ENCODE measurements at regions not wholly inside any gene's neighbourhood (a gene's known extent, or its start where the extent isn't known, plus 50 kb on each side); places are given as distances from the start of the nearest gene placed in this dataset.

GRCh38 chr12:93225094-93225493 lies 152.6 kb upstream of the NUDT4 start:
- H3K4me1 ChIP-seq (replicated peaks; ENCODE audit: insufficient read depth) = peaks cover 26% of the 10 kb centered on the region
- no peak overlapping the region for H3K4me3 ChIP-seq
- H3K27me3 ChIP-seq (ENCODE audit: insufficient read depth, low read depth) = no peaks in the 10 kb centered on the region
- no peaks in the 10 kb centered on the region for H4K20me1 ChIP-seq (ENCODE audit: insufficient read depth)
- BruUV-seq (replicated peaks) = no TSS peak
- no peak for DNase-seq
- no peaks in the 10 kb centered on the region; the same call in 1 of the 2 replicates for H3F3A ChIP-seq (ENCODE audit: insufficient read depth, low read depth)
- no peak overlapping the region for H3K27ac ChIP-seq
- H3K79me2 ChIP-seq (ENCODE audit: low read depth) = no peaks in the 10 kb centered on the region
- TF ChIP-seq EZH2 (IDR thresholded peaks at IDR 0.05; ENCODE audit: low read depth) (no peak), CTCF (conservative IDR thresholded peaks at IDR 0.05) (no peak)
- POLR2A ChIA-PET (ENCODE audit: unreplicated experiment) = no interaction called here
- peaks cover 3% of the 10 kb centered on the region; the same call in 1 of the 2 replicates for H3K9me3 ChIP-seq (ENCODE audit: insufficient read depth, low read depth)
- H2AFZ ChIP-seq = no peak overlapping the region
- CTCF ChIA-PET = no interaction called here
- no peaks in the 10 kb centered on the region for H3K36me3 ChIP-seq (ENCODE audit: low read depth)
- intact Hi-C loops (cut with micrococcal nuclease; ENCODE audit: unreplicated experiment) = no loop called here
- no peaks in the 10 kb centered on the region for H3K9me2 ChIP-seq (ENCODE audit: insufficient read depth)
- no peak overlapping the region for H3K4me2 ChIP-seq

GRCh38 chr12:93226361-93226760 lies 151.4 kb upstream of the NUDT4 start:
- BruUV-seq (replicated peaks) = no TSS peak
- CTCF ChIA-PET = no interaction called here
- POLR2A ChIA-PET (ENCODE audit: unreplicated experiment) = no interaction called here
- Histone ChIP-seq H3K4me3 (no peak overlapping the region), H3K9me3 (ENCODE audit: insufficient read depth, low read depth) (peaks cover 3% of the 10 kb centered on the region), H3K36me3 (ENCODE audit: low read depth) (no peaks in the 10 kb centered on the region), H3K9me2 (ENCODE audit: insufficient read depth) (no peaks in the 10 kb centered on the region), H3K27ac (no peak overlapping the region), H3F3A (ENCODE audit: insufficient read depth, low read depth) (no peaks in the 10 kb centered on the region; the same call in 1 of the 2 replicates), H2AFZ (no peak overlapping the region), H3K4me1 (replicated peaks; ENCODE audit: insufficient read depth) (peaks cover 30% of the 10 kb centered on the region), H4K20me1 (ENCODE audit: insufficient read depth) (no peaks in the 10 kb centered on the region), H3K4me2 (no peak overlapping the region), H3K79me2 (ENCODE audit: low read depth) (no peaks in the 10 kb centered on the region), H3K27me3 (ENCODE audit: insufficient read depth, low read depth) (no peaks in the 10 kb centered on the region)
- TF ChIP-seq EZH2 (IDR thresholded peaks at IDR 0.05; ENCODE audit: low read depth) (no peak), CTCF (conservative IDR thresholded peaks at IDR 0.05) (no peak)
- intact Hi-C loops (cut with micrococcal nuclease; ENCODE audit: unreplicated experiment) = no loop called here
- DNase-seq = no peak

- H4K20me1 ChIP-seq (ENCODE audit: insufficient read depth) = no peaks in the 10 kb centered on the region
- H2AFZ ChIP-seq = peak overlapping the region; percentile 60; the same call in 1 of the 2 replicates
- H3K4me2 ChIP-seq = peak overlapping the region; percentile 39
- TF ChIP-seq CTCF (conservative IDR thresholded peaks at IDR 0.05) (no peak), EZH2 (IDR thresholded peaks at IDR 0.05; ENCODE audit: low read depth) (no peak)
- ChIA-PET CTCF (no interaction called here), POLR2A (ENCODE audit: unreplicated experiment) (no interaction called here)
- no peaks in the 10 kb centered on the region; the same call in 1 of the 2 replicates for H3F3A ChIP-seq (ENCODE audit: insufficient read depth, low read depth)
- H3K9me2 ChIP-seq (ENCODE audit: insufficient read depth) = no peaks in the 10 kb centered on the region
- intact Hi-C loops (cut with micrococcal nuclease; ENCODE audit: unreplicated experiment) = no loop called here
- no peak overlapping the region for H3K4me3 ChIP-seq
- H3K36me3 ChIP-seq (ENCODE audit: low read depth) = no peaks in the 10 kb centered on the region
- peaks cover 3% of the 10 kb centered on the region for H3K9me3 ChIP-seq (ENCODE audit: insufficient read depth, low read depth)
- peaks cover 26% of the 10 kb centered on the region for H3K4me1 ChIP-seq (replicated peaks; ENCODE audit: insufficient read depth)
- no peaks in the 10 kb centered on the region for H3K79me2 ChIP-seq (ENCODE audit: low read depth)
- H3K27ac ChIP-seq = peak overlapping the region; percentile 94
- H3K27me3 ChIP-seq (ENCODE audit: insufficient read depth, low read depth) = no peaks in the 10 kb centered on the region
- DNase-seq = peak; percentile 24 to 90
- no TSS peak for BruUV-seq (replicated peaks)
Observed at GRCh38 chr12:93229494-93230325, 148.0 kb upstream of the NUDT4 start.
